SK-N-SH (cell line): ENCODE measurements at regions not wholly inside any gene's neighbourhood (a gene's known extent, or its start where the extent isn't known, plus 50 kb on each side); places are given as distances from the start of the nearest gene placed in this dataset.

Experiments used
- CTCF ChIA-PET: fragments of 300-600, 350-600 bp; formaldehyde crosslinking; extraction: SDS; loops from one replicate; lab custom pipeline; 2021; lab: Yijun Ruan, JAX
- POLR2A ChIA-PET: fragments of 350-600 bp; sonication (Branson Sonifier 250); formaldehyde crosslinking; extraction: SDS; loops from one replicate; lab custom pipeline; 2020; ENCODE audit warnings: antibody characterized with exemption, inconsistent platforms; lab: Yijun Ruan, JAX
- DNase-seq: peaks from one replicate; pipeline ENCODE4 v3.0.0; 2012
- H2AFZ ChIP-seq: fragments of 200-600 bp; sonication (generic); 2 replicates; pipeline ENCODE4 v1.8.1; 2016; ENCODE audit warnings: antibody characterized with exemption, mild to moderate bottlenecking, low read depth
- H3F3A ChIP-seq: fragments of 200-600 bp; sonication (generic); replicated peaks from 2 replicates; pipeline ENCODE3; 2016; ENCODE audit warnings: antibody characterized with exemption, mild to moderate bottlenecking; ENCODE audit not compliant: insufficient read depth
- H3K27ac ChIP-seq, 2 experiments: fragments of 200-500 bp in 1 of 2; fragments of 200-600 bp in 1 of 2; sonication (Bioruptor generic) in 1 of 2; sonication (generic), shearing (Covaris generic) in 1 of 2; 2 replicates each; pipeline versions ENCODE4 v1.5.1 to v1.6.1; 2014 to 2016; ENCODE audit warnings: low read depth in 2 of 2, inconsistent platforms in 1 of 2, low read length in 1 of 2, mild to moderate bottlenecking in 1 of 2, mixed read lengths in 1 of 2
- H3K27me3 ChIP-seq: fragments of 200-600 bp; sonication (generic), shearing (Covaris generic); 2 replicates; pipeline ENCODE4 v1.6.1; 2016; ENCODE audit warnings: mixed run types; ENCODE audit not compliant: insufficient read depth
- H3K36me3 ChIP-seq, 2 experiments: fragments of 200-500 bp in 1 of 2; fragments of 200-600 bp in 1 of 2; sonication (Bioruptor generic) in 1 of 2; sonication (generic) in 1 of 2; replicated peaks in 1 of 2; 2 replicates each; pipeline versions ENCODE3 to v1.5.1; 2014 to 2016; ENCODE audit warnings: low read length in 1 of 2, mild to moderate bottlenecking in 1 of 2; ENCODE audit not compliant: insufficient read depth in 2 of 2, control insufficient read depth in 1 of 2
- H3K4me1 ChIP-seq, 2 experiments: fragments of 200-500 bp in 1 of 2; fragments of 200-600 bp in 1 of 2; sonication (Bioruptor generic) in 1 of 2; sonication (generic), shearing (Covaris generic) in 1 of 2; 2 replicates each; pipeline versions ENCODE4 v1.5.1 to v1.6.1; 2014 to 2016; ENCODE audit warnings: low read depth in 1 of 2, low read length in 1 of 2, mixed run types in 1 of 2; ENCODE audit not compliant: insufficient read depth in 2 of 2, control insufficient read depth in 1 of 2
- H3K4me2 ChIP-seq: fragments of 200-600 bp; sonication (generic), shearing (Covaris generic); 2 replicates; pipeline ENCODE4 v1.6.1; 2017; ENCODE audit warnings: mixed run types
- H3K4me3 ChIP-seq, 2 experiments: fragments of 200-500 bp in 1 of 2; fragments of 200-600 bp in 1 of 2; sonication (Bioruptor generic) in 1 of 2; sonication (generic), shearing (Covaris generic) in 1 of 2; 2 replicates each; pipeline versions ENCODE4 v1.5.1 to v1.8.1; 2014 to 2016; ENCODE audit warnings: low read depth in 2 of 2, inconsistent platforms in 1 of 2, low read length in 1 of 2, mild to moderate bottlenecking in 1 of 2, mixed read lengths in 1 of 2, moderate library complexity in 1 of 2
- H3K79me2 ChIP-seq: fragments of 200-600 bp; sonication (generic); 2 replicates; pipeline ENCODE4 v1.8.1; 2017; ENCODE audit warnings: mild to moderate bottlenecking; ENCODE audit not compliant: insufficient read depth
- H3K9ac ChIP-seq: fragments of 200-600 bp; sonication (generic); 2 replicates; pipeline ENCODE4 v1.6.1; 2017; ENCODE audit warnings: mixed run types
- H3K9me2 ChIP-seq: fragments of 200-600 bp; sonication (generic); 2 replicates; pipeline ENCODE4 v1.6.1; 2017; ENCODE audit warnings: mixed run types
- H3K9me3 ChIP-seq: fragments of 200-600 bp; sonication (generic); 2 replicates; pipeline ENCODE4 v1.6.1; 2017; ENCODE audit warnings: mixed run types, mild to moderate bottlenecking, moderate library complexity
- H4K20me1 ChIP-seq: fragments of 200-600 bp; sonication (generic); 2 replicates; pipeline ENCODE4 v1.6.1; 2017; ENCODE audit warnings: mild to moderate bottlenecking, mixed run types; ENCODE audit not compliant: insufficient read depth
- ELF1 ChIP-seq: IDR thresholded peaks from 2 replicates; pipeline ENCODE4 v1.4.0; 2012
- EP300 ChIP-seq, 2 experiments: IDR thresholded peaks; 2 replicates each; pipeline versions ENCODE4 v1.4.0 to v1.6.1; 2012; ENCODE audit warnings: borderline replicate concordance in 1 of 2, low read depth in 1 of 2, low read length in 1 of 2
- EZH2phosphoT487 ChIP-seq: fragments of 200-600 bp; sonication (generic); IDR thresholded peaks from 2 replicates; pipeline ENCODE4 v1.6.1; 2017; ENCODE audit warnings: low read depth, mixed run types, mild to moderate bottlenecking, antibody characterized with exemption, moderate library complexity, borderline replicate concordance
- FOXJ3 ChIP-seq: sonication (generic); formaldehyde crosslinking; IDR thresholded peaks from 2 replicates; pipeline ENCODE4 v1.5.1; 2020; ENCODE audit warnings: mild to moderate bottlenecking, missing genetic modification reagents
- FOXM1 ChIP-seq: IDR thresholded peaks from 2 replicates; pipeline ENCODE4 v1.4.0; 2012; ENCODE audit warnings: low read depth, mild to moderate bottlenecking
- IRF3 ChIP-seq: fragments of 150-350 bp; IDR thresholded peaks from 2 replicates; pipeline ENCODE4 v1.6.1; 2016; ENCODE audit warnings: mild to moderate bottlenecking, low read depth, low read length
- NFIC ChIP-seq: IDR thresholded peaks from 2 replicates; pipeline ENCODE4 v1.4.0; 2012; ENCODE audit warnings: borderline replicate concordance
- RAD21 ChIP-seq: IDR thresholded peaks from 2 replicates; pipeline ENCODE4 v1.6.1; 2012; ENCODE audit warnings: mild to moderate bottlenecking, low read length
- RCOR1 ChIP-seq: fragments of 150-350 bp; IDR thresholded peaks from 2 replicates; pipeline ENCODE4 v1.6.1; 2017; ENCODE audit warnings: antibody characterized with exemption, low read length
- REST ChIP-seq: IDR thresholded peaks from 2 replicates; pipeline ENCODE4 v1.6.1; 2012; ENCODE audit warnings: mild to moderate bottlenecking, low read depth, low read length, moderate library complexity
- SIN3A ChIP-seq: IDR thresholded peaks from 2 replicates; pipeline ENCODE4 v1.6.1; 2012; ENCODE audit warnings: low read depth, mild to moderate bottlenecking, low read length, moderate library complexity, borderline replicate concordance
- TEAD4 ChIP-seq: IDR thresholded peaks from 2 replicates; pipeline ENCODE4 v1.4.0; 2012; ENCODE audit warnings: mild to moderate bottlenecking, borderline replicate concordance; ENCODE audit not compliant: insufficient read depth
- USF2 ChIP-seq: fragments of 150-350 bp; IDR thresholded peaks from 2 replicates; pipeline ENCODE4 v1.6.1; 2017; ENCODE audit warnings: antibody characterized with exemption, low read length, low read depth, borderline replicate concordance
- YY1 ChIP-seq: IDR thresholded peaks from 2 replicates; pipeline ENCODE4 v1.4.0; 2012; ENCODE audit warnings: low read depth, mild to moderate bottlenecking
- ZBTB33 ChIP-seq: IDR thresholded peaks from 2 replicates; pipeline ENCODE4 v1.4.0; 2012; ENCODE audit warnings: low read depth, borderline replicate concordance
- WGBS: methylation state at CpG from one replicate; pipeline ENCODE4 v1.1.6; 2017; ENCODE audit warnings: low lambda C conversion rate; 5-methylcytosine and 5-hydroxymethylcytosine counted together

- TF ChIP-seq REST (no peak), RAD21 (no peak), EZH2phosphoT487 (no peak)
- TF ChIP-seq, all 33 proteins: peak for 0
Measured at GRCh38 chr2:126785236-126785635, 113.5 kb upstream of the TEX51 start (continued).

GRCh38 chr2:126785862-126786261 lies 112.8 kb upstream of the TEX51 start:
- POLR2A ChIA-PET = no interaction called here
- WGBS = 41% methylated on average over 2 of the region's 2 CpGs
- Histone ChIP-seq H3K9me3 (no peaks in the 10 kb centered on the region), H3F3A (no peaks in the 10 kb centered on the region), H3K27me3 (no peaks in the 10 kb centered on the region), H3K9ac (no peak overlapping the region), H2AFZ (no peak overlapping the region), H3K27ac (no peak overlapping the region), H3K4me1 (peaks cover 0 to 6% of the 10 kb centered on the region in 2 experiments; a peak in 1 of 4 replicates), H3K9me2 (no peaks in the 10 kb centered on the region), H3K4me2 (no peak overlapping the region), H3K79me2 (no peaks in the 10 kb centered on the region), H3K4me3 (no peak overlapping the region), H3K36me3 (no peaks in the 10 kb centered on the region), H4K20me1 (no peaks in the 10 kb centered on the region)
- TF ChIP-seq EP300 (IDR thresholded peaks at IDR 0.05; ENCODE audit: borderline replicate concordance in 1 of 2, low read depth in 1 of 2, low read length in 1 of 2) (no peak), ELF1 (no peak), USF2 (no peak), RCOR1 (no peak), YY1 (no peak), FOXM1 (no peak)
- DNase-seq = no peak
- CTCF ChIA-PET = interaction anchor here (2.2 kb wide), 1 partner anchor 186 kb away, joined by 10 read pairs; no protein-coding TSS in a partner anchor

GRCh38 chr2:126786765-126787164 lies 111.9 kb upstream of the TEX51 start:
- 44% methylated on average over 4 of the region's 4 CpGs for WGBS

More at GRCh38 chr2:126786765-126787164, 111.9 kb upstream of the TEX51 start:
- DNase-seq = no peak
- Histone ChIP-seq H3K9ac (no peak overlapping the region), H3K79me2 (no peaks in the 10 kb centered on the region), H3K36me3 (no peaks in the 10 kb centered on the region), H3K27ac (no peak overlapping the region), H3K4me3 (no peak overlapping the region), H3F3A (no peaks in the 10 kb centered on the region), H3K9me2 (no peaks in the 10 kb centered on the region), H3K27me3 (no peaks in the 10 kb centered on the region), H3K9me3 (no peaks in the 10 kb centered on the region), H3K4me2 (no peak overlapping the region), H3K4me1 (peaks cover 0 to 6% of the 10 kb centered on the region in 2 experiments; a peak in 1 of 4 replicates), H4K20me1 (no peaks in the 10 kb centered on the region), H2AFZ (no peak overlapping the region)
- TF ChIP-seq TEAD4 = no peak
- TF ChIP-seq IRF3 = no peak
- no peak for TF ChIP-seq ZBTB33
- no peak for TF ChIP-seq EZH2phosphoT487
- no peak for TF ChIP-seq RAD21
- TF ChIP-seq NFIC = no peak
- TF ChIP-seq FOXJ3 (CRISPR knock-in tag) = no peak
- TF ChIP-seq SIN3A = no peak
- ChIA-PET CTCF (no interaction called here), POLR2A (no interaction called here)
